ENCODE measurements at regions not wholly inside any gene's neighbourhood (a gene's known extent, or its start where the extent isn't known, plus 50 kb on each side); places are given as distances from the start of the nearest gene placed in this dataset.

GRCh38 chr7:94236960-94237359 is 157.7 kb upstream of the COL1A2 start:
- no peak for DNase-seq (ENCODE audit: low spot score)

DNA sequence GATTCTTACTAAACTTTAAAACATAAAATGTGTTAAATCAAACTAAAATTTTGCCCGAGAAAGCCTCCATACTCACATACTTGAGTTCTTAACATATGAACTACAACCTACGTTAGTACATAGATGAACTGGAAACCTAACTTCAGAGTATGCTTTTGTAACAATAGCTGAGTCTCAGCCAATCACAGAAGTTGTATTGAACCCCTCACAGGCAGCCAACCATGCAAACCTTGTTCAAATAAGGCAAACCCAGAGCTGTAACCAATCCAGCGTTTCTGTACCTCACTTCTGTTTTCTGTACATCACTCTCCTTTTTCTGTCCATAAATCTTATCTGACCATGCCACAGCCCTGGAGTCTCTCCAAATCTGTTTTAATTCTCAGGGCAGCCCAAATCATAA is 157.3 kb upstream of the COL1A2 start:
- DNase-seq (ENCODE audit: low spot score): no peak

DNA sequence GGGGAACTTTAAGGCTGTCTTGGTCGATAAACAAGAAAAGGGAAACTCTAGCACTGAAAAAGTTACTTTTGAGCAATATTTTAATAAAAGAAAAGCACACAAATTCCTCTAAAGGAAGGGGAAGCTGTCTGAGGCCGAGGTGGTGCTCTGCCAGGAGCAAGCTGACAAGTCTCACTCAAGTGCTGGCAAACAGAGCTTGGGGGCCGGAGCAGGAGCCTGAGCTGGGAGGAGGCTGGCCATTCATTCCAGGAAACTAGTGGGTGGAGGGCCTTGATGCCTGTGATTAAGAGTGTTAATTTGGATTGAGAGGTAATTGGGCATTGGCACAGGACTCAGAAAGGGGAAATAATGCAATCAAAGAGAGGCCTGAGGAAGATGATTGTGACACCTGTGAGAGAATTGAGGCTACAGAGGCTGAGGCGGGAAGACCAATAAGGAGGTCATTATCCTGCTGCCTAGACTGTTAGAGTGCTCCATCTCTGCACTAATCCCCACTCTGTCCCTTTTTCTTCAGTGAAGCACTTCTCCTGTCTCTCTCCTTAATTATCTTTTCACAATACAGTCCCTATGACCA is 154.9 kb upstream of the COL1A2 start:
- no peak for DNase-seq (ENCODE audit: low spot score)

DNA sequence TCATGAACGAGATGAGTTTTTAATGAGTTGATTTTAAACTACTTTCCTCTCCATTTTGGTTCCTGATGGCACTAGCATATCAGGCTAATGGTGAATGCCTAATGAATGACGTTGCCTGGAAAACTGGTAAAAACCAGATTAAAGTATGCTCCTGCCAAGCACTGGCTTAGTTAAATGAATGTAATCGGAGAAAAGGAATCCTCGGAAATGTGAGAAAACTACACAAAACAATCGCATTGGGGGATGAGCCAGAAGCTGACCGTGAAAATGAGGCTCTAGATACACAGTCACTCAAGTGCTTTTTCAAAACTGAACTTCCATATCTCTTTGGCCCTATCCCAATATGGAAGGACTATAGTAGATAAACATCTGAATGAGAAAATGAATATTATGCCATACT is 153.8 kb upstream of the COL1A2 start:
- DNase-seq (ENCODE audit: low spot score): no peak

DNA sequence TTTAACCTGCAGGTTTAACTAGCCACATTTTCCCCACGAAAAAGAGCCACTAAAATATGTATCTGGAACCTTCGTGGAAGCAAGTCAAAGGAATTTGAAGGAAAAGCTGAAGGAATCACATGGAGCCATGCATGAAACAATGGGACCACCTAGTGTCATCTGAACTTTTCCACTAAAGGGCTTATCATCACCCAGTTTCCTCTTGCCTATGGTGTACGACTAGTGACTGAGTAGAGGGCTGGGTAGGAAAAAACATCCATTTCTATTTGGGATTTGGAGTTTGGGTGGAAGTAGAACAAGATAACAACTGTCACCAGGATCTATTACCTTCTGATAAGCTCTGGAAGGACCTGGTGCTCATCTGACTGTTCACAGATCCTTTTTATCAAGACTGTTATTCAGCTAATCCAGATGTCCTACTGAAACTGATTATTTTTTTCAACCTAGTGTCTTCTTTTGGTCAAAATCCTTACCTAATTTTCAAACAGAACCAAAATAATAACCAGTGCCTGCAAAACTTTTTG is 153.2 kb upstream of the COL1A2 start:
- DNase-seq (ENCODE audit: low spot score): no peak

DNA sequence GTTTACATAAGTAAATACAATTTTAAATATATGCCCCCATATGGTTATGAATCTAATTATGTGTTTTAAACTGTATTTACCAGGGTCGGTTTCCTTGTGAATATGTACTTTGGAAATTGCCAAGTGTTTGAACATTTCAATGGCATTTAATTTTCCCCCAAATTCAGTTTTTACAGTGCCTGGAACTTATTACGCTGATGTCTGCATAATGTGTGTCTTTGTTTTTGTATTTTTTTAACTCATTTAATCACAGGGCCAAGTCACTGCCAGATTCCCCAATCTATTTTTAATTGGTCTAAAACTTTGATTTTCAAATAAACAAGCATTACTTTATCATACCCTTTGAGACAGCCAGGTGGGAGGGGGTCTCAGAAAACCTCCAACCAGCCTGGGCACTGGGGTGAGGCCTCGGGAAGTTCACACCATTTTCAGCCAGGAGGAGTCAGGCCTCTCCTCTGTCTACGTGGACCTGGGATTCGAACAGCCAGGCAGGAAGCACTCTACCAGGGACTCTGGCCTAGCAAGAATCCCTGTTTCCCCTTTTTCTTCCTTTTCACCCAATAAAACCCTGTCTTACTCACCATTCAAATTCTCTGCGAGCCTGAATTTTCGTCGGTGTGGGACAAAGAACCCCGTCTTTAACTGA is 151.5 kb upstream of the COL1A2 start:
- DNase-seq (ENCODE audit: low spot score): no peak

GRCh38 chr7:94244760-94245159 is 149.9 kb upstream of the COL1A2 start:
- no peak for DNase-seq (ENCODE audit: low spot score)

GRCh38 chr7:94245500-94245899 is 149.2 kb upstream of the COL1A2 start:
- DNase-seq (ENCODE audit: low spot score): no peak

DNA sequence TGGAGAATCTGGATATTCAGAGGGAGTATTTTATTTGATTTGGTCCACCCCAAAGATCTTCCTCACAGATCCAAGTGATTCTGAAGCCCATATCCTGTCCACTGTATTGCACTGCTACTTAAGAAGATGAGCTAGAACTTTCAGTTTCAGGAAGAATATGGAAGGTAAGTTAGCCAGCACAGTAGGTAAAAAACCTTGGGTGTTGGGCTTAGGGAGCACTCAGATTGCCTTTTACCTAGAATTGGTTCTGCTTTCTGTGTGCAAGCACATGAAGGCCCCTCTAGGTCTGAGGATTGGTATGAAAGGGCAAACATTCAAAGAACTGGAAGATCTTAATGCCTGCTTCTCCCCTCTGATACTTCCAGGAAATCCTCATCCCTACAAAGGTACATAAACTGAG is 146.7 kb upstream of the COL1A2 start:
- no peak for DNase-seq (ENCODE audit: low spot score)

GRCh38 chr7:94249631-94250030 is 145.1 kb upstream of the COL1A2 start:
- no peak for DNase-seq (ENCODE audit: low spot score)

DNA sequence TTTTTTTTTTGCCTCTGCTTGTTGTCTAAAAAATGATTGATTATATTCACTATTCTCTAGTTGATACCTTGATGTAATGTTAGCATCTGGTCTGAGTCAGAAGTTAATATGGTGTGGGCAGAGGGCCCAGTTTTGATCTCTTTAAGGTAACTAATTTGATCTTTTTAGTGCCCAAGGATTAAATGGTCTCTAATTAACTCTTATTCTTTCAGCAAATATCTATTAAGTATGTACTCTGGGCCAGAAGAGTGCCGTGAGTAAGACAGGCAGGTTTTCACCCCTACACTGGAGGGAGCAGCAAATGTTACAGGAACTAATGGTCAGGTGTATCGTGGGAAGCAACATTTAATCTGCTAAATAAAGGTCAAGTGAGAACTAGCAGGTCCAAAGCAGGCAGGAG is 144.6 kb upstream of the COL1A2 start:
- no peak for DNase-seq (ENCODE audit: low spot score)

DNA sequence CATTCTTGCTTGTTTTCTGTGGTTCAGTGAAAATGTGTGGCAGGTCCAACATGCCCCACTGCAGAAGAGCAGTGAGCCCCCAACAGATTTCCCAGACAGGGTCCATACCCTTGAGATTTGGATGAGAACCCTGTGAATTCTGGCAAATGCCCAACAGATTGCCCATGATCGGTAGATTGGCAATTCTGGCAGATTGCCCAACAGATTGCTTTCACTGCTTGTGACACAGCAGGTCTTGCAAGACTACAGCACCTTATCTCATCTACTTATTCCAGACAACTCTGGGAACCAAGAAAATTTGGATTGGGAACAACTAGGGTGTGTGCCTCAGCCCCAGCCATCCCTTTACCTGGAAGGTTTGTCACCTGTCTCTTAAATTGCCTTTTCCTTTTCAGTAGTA is 143.7 kb upstream of the COL1A2 start:
- no peak for DNase-seq (ENCODE audit: low spot score)

DNA sequence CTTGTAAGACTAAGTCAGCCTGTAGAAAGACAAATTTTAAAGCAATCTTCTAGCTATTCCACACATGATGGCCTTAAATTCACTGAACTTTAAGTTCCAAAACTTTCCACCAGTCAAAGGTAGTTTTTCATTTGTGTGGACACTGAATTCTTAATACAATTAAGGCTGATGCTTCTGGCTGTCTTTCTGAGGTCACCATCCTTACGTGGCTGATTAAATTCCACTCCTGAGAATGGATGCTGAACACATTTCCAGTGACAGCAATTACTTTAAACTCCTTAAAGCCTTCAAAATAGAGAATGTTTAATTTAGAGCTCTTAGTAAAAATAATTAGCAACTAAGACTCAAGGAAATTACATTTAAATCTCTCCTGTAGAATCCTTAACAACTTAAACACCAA is 142.6 kb upstream of the COL1A2 start:
- DNase-seq (ENCODE audit: low spot score): no peak

DNA sequence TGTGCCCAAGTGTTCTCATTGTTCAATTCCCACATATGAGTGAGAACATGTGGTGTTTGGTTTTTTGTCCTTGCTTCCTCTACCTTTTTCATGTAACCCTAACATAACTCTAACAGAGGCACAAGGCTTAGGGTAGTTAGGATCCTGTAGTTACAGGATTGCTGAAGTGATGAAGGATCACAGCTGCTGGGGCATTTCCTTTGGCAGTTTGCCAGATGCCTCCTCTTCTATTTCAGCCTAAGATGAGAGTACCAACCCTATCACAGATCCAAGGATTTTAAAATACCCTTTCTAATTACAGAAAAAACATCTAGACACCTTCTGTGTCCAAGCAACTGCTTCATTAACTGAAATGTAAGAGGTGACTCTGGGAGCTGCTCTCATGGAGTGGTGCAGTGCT is 141.7 kb upstream of the COL1A2 start:
- DNase-seq (ENCODE audit: low spot score): no peak

DNA sequence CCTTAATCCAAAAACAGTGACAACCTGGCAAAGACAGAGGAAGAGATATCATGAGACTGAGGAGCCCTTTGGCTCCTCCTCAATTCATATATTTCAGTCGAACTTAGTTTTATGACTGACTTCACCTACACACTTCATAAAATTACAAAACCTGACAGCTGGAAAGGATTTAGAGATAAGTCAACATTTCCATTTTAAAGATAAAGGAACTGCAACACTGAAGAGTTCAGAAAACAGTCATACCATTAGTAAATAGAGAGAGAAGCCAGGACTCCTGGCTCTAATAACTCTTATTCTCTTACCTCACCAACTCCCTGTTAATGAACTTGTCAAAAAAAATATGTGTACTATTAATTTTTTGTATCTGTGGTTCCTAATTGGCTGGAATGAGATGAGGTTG is 141.0 kb upstream of the COL1A2 start:
- DNase-seq (ENCODE audit: low spot score): no peak

DNA sequence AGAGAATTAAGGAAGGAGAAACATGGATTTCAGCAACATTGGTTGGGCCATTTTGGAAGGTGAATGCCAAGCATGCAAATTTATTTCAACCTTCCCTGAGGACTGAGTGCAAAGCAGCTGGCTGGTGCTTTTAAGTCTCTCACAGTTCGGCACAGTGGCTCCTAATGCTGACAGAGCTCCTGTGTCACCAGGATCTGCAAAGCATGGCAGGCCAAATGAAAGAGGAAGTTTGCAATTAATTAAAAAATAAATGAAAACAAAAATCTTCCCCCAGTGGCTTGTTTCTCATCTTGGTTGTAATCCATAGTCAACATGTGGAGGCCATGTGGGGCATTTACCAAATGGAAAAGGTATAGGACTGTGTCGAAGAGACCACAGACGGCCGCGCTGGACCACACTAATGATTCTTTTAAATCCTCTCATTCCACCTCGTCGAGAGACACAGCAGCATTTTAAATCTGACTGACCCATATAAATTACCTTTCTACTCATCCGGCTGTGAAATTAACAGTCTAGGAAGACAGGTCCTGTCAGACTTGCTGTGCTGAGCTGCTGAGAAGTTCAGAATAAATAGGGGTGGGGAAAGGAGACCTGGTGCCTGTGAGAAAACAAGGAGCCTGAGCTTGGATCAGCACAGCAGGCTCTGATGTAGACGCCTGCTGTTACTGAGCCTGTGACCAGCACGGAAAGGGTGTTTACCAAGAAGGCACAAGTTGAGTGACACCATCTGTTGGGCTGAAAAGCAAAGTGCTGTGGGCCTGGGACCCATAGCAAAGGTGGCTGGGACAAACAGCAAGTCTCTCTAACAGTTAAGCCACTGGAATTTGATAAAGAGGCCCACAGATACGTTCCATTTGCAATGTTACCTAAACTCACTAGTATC is 136.0 kb upstream of the COL1A2 start:
- DNase-seq (ENCODE audit: low spot score): no peak

DNA sequence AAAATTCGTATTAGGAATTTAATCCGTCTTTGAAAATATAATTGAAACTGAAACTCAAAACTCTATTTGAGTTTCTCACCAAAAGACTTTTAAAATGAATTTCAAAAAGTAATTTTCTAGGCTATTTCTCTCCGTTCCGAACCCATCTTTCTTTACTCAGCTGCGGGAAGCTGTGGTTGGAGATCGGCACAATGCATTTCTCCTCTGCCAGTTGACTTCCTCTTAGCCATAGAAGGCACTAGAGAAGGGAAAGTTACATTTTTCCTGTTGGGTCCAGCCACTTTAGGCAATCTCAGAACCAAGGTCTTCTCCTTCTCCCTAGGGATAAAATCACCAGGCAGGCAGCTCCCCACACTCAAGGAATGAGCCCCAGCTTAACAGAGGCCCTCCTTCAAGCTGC is 133.6 kb upstream of the COL1A2 start:
- no peak for DNase-seq (ENCODE audit: low spot score)

DNA sequence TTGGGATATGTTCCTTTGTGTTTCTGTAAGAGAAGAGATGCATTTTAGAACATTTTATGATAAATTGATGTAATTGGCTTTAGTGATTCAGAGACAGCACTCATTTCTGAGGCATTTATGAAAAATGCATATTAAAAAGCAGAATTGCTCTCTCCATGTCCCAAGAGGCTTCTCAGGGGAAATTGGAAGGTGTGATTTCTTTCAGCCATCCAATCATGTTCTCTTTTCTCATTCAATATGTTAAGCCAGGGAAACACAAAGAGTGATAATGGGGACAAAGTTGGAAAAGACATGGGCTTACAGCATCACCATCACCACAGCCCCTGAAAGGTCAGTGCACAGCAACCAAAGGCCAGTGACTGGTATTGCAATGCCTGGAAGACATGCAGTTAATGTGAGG is 129.9 kb upstream of the COL1A2 start:
- DNase-seq (ENCODE audit: low spot score): no peak

GRCh38 chr7:94265456-94265855 is 129.2 kb upstream of the COL1A2 start:
- no peak for DNase-seq (ENCODE audit: low spot score)

GRCh38 chr7:94266238-94266644 is 128.5 kb upstream of the COL1A2 start:
- no peak for DNase-seq (ENCODE audit: low spot score)

GRCh38 chr7:94270772-94271171 is 123.9 kb upstream of the COL1A2 start:
- DNase-seq (ENCODE audit: low spot score): no peak

- DNase-seq (ENCODE audit: low spot score): no peak
Observed at GRCh38 chr7:94272821-94273583, 121.7 kb upstream of the COL1A2 start.
